ENCODE measurements at regions not wholly inside any gene's neighbourhood (a gene's known extent, or its start where the extent isn't known, plus 50 kb on each side); places are given as distances from the start of the nearest gene placed in this dataset.

DNA sequence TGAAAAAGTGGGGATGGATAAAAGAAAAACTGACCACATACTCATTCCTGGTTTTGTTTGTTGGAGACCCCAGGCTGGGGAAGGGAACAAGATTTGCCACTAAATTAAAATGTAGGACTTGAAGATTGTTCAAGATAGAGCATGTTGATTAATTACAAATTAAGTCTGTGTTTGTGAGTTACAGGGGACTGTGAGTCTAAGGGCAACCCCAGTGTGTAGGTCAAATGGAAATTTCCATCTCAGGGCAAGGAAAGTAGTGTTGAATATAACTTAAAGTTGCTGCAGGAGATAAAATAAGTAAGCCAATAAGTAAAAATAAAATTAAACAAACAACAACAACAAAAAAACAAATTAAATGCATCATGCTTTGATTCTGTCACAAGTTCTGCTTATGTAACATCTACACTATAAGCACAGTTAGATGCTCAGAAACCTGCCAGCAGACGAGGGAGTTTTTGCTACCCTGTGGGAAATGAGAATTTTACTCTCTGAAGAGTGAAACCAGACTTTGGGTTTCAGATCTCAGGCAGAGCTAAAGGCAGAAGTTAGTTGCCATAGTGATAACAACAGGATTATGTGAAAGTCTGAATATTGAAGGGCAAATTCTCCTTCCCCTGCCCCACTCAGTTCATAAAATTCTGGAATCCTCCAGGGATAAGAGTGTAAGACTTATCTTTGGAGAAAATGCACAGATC is 352.3 kb downstream of the GRXCR1 start:
- DNase-seq, result no peak

DNA sequence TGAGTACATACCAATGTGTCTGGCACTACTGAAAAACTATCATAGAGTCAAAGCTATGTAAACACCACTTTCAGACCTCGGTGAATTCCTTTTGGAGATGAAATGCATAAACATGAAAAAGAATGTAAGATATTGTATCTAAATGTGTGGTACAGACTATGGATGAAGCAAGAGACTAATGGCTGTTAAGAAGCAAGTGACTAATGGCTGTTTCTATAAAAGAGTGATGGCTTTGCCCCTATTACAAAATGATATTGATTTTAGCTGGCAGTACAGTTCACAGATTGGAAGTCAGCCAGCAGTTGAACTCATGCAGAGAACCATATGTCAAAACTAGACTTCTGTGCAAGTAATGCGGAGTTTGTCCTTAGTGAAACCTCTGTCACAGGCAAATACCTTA is 359.3 kb downstream of the GRXCR1 start:
- no peak for DNase-seq

DNA sequence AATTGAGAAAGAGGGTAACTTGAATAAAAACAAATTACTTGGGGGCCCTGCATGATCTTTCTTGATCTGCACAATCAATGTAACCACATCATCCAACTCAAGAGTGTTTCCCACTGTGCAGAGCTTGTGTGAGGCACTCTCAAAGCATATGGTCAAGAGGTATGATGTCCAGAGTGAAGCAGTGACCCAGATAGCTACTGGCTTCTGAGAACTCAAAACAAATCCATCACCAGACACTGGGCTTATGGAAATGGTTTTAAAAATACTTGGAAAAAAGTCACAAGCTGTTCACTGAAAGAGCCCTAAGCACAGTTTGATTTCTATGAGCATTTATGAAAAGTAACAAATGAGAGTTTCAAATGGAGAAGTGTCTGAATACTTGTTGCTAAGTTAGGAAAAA is 361.0 kb downstream of the GRXCR1 start:
- no peak for DNase-seq

DNA sequence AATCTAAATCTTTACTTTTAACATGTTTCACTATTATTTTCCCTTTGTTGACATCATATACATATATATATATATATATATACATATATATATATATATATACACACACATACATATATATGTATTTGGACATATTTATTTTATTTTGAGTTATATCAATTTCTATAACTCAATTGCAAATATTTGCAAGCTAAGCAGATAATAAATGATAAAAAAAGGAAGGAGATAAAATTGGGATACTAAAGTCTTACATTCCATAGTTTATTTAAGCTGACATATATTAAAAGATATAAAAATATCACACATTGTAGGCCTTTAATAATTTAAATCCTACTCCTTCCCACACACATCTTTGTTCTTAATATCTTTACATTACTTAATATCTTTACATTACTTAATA is 372.2 kb downstream of the GRXCR1 start:
- no peak for DNase-seq

DNA sequence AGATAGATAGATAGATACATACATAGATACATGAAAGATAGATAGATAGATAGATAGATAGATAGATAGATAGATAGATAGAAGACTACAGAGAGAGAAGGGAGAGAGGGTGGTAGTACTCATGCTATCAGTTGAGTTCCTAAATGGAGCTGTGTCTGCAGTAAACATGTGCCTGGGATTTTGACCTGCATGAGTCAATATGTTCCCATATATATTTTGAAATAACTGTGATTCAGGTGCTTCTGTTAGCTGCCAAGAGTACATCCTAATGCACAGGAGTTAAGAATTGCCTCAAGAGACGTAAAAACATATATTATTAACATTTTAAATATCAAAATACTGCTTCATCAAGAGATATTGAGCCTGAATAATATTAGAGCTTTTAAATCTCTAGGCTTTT is 379.4 kb downstream of the GRXCR1 start:
- no peak for DNase-seq

DNA sequence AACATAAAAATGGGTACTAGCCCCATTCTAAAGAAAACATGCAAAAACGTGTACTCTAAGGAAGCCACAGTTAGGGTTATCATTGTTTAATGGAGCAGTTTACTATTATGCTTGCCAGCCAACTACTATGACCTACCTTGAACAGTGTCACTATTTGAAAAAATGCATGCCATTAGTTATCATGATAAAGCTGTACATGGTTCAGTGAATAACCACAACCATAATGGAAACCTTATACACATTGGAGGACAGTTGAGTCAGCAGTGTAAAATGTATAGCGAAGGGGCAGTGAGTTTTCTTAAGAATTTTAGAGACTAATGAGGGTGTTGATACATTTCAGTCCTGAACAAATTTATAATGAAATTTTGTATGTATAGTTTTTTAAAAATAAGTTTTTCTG is 381.9 kb downstream of the GRXCR1 start:
- no peak for DNase-seq

DNA sequence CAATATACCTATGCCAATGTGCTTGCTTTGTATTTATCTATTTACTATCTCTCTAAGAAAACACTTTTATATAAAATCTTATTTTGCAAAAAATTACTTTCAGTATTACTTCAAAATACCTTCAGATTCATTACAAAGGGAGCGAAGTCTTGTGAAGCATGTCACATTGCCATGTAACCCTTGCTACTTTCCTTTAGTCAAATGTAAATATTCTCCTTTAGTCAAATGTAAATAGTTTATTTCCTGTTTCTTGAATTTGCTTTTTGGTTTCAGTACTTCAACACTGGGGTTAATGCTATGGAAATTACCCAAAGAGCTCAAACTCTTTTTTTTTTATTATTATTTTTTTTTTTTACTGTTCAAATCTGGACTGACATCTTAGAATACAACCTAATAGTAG is 383.3 kb downstream of the GRXCR1 start:
- no peak for DNase-seq

DNA sequence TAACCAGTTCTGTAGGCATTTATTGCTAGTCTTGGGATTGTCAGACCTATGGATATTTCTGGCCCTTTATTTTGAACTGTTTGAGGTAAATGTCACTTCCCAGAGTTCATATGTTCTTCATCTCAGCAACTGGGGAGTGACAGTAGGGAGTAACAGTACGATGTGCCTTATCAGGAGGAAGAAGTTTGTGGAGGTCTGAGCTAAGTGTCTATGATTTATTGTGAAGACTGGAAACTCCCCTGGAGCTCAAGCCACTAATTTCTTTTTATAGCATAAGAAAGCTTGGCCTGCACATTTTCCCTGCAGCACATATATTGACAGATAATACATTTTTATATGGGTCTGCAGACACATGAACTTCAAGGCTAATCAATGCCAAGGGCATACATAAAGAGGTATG is 383.8 kb downstream of the GRXCR1 start:
- no peak for DNase-seq

DNA sequence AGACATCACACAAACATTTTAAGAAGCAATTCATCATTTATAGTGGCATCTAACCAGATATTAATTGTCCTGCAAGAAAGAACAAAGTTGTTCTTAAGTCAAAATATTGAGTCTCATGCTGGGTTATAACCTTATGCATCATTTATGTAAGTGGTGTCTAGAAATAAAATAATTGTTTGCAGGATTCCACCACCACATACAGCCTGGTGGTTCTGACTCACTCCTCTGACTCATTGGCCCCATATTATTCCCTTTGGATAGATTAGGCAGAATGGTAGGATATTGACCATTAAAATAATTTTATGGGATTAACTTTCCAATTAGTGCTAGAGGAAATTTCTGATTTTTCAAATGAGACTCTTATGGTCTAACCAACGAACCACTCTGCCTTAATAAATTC is 384.5 kb downstream of the GRXCR1 start:
- no peak for DNase-seq

DNA sequence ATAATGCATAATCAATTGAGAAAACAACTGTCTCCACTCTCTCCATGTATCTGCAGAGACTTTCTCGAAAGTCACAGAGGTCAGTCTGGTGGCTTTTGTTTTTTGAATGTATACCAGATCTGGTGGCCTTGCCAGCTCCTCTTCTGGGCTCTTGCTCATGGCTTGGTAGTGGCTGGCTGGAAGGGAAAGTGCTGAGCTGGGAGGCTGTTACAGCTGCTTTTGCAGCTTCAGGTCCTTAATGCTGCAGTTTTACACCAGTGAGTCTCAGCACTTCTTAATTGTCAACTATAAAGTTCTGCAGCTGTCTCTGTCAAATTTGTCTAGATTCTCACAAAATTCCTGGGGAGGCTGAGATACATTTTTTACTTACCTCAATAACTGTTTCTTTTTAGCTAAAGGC is 390.0 kb downstream of the GRXCR1 start:
- no peak for DNase-seq

DNA sequence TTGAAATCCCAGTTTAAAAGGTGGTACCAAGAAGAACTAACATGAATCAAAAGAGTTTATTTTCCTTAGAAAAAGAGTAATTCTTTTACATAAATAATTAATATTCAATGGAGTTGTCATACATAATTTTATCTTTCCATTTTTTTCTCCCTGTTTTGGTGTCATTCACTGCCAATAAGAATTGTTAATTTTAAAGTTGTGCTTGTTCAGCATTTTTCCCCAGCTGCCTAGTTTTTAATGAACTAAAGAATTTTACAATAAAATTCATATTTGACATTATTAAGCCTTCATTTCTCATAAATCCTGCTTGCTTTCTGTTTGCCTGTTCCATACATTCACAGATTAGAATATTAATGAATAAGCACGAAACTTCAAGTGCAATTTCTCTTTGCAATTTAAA is 393.6 kb downstream of the GRXCR1 start:
- DNase-seq, result no peak

DNA sequence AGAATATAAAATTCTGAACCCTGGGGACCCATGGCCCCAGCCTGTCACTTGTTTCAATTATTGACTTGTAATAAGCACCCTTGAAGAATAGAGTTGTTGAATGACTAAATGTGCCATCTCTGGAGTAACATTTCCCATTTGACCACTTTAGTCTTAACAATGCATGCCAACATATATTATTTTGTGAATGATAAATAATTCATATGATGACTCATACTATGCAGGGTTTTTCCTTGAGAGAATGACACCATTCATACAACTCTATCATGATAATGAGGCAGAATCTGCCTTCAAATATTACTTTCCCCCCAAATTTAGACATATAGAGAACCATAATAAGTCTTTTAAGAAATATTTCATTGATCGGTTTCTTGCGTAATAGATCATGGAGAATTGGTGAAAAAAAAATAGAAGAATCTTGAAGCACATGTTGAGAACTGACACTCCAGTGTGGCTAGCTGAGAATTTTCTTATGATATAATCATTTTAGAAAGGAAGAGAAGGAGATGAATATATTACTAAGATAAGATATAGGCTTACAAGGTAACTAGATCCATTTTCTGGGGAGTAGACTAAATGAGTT is 404.5 kb downstream of the GRXCR1 start:
- no peak for DNase-seq

DNA sequence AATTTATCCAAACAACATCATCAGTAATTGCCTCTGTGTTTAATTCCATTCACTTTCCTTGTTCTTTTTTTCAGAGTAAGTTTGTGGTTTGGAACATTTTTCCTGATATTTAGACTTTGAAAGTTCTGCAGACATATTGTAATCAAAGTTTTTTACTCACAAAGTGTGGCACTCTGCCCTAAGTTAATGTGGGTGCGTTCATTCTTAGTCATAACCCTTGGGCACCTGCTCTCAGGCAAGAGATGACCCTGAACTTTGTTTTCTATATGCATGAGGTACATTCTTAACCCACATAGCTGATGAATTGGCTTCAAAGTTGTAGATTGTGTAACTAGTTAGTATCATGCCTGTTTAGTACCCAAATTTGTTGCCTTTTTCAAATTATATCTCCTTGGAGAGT is 424.3 kb downstream of the GRXCR1 start:
- no peak for DNase-seq

DNA sequence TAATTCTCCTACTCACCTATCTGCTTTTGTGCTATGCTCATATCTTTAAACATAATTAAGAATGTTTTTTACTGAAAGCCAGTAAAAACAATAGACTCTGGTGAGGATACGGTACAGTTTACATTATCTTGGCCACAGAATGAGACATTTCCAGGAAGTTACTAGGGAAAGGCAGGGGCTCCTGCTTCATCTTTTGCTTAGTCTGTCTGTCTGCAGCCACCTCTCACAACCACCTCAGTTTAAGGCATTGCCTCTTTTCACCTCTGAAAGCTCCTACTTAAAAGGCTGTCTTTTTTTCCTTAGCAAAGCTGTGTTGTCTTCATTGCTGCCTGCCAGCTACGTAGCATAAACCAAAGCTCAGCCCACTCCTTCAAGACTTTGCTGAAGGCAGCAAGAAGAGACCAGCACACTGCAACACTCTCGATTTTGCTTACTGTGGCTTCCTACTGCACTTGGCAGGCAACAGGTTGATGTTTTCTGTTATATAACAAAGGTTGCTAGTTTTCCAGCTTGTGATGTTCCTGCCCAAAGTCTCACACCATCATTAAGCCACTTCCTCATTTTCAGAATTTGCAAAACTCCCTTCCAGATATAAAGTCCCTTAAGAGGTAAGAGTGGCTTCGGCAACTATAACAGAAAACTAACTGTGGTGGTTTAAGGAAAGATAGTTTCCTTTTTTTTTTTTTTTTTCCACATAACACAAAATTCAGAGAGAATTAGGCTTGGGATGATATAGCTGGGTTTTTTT is 432.9 kb downstream of the GRXCR1 start:
- no peak for DNase-seq

DNA sequence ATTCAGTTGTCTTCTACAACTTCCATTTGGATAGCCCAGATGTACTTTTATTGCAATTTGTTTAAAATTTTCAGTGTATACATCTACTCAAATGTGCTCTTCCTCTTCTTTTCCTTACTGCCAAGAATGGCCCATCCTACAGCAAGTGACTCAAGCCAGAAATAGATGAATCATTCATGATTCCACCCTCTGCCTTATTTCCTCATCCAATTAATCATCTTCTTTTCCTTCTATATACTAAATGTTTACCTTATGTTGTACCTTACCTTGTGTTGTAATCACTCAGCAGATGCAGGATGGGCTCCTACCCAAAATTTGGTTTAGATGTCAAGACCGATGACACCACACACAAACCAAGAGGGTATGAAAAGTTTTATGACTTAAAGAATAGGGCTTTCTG is 437.8 kb downstream of the GRXCR1 start:
- DNase-seq, result no peak

DNA sequence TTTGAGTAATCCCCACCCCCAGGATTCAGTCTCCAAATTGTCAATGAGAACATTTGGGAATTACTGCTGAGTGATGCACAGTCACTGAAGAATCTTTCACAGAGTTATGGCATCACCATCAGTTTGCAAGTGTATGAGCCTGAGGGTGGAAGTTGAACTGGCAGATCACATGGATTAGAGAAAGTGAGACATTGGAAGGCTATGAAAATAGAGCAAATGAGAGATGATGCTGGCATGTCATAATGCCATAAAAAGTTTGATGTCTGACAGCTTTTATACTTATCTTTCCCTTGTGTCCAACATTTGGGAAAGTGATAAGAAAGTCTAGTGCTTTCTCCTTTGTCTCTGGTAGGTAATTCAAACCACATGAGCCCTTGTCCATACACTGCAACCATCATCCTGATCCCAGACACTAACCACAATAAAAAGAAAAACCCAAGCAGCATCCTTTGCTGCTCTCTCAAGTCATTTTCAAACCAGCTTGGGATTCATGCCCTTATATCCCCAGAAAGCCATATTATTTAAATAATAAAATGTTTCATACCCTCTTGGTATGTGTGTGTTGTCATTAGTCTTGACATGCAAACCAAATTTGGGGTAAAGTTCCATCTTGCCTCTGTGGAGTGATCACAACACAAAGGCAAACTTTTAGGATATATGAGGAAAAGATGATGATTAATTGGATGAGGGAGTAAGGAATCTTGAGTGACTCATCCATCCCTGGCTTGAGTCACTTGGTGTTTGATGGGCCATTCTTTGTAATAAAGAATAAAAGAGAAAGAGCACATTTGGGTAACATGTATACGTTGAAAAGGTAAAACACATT is 438.9 kb downstream of the GRXCR1 start:
- no peak for DNase-seq

DNA sequence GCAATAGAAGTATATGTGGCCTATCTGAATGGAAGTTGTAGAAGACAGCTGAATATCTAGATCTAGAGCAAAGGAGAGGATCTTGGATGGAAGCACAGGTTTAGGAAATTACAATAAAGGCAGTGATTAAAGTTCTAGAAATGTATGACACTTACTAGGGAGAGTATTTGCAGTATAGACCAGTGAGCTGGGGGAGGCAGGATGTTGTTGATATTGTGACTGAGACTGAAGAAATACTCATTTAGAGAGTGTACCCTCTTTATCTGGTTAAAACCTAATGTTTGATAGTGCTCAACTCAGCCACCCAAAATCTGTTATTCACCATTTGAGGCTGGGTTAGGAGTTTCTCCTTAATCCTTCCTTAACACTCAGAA is 439.5 kb downstream of the GRXCR1 start:
- no peak for DNase-seq

DNA sequence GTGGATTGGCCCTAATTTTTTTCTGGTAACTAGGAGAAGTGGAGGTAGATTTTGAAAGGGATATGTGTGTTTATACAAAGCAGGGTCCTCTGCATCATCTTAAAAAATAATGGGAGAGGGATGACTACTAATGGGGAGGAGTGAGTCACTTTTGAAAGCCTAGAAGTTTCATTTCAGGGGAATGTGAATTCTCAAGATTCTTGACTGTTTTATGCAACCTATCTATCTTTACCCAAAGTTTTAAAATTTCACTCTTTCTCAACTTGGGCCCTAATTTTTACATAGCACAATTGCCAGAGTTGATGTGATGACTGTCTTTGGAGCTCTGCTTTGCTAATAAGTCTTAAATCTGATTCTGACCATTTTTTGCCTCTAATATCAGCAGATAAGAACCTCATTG is 445.2 kb downstream of the GRXCR1 start:
- no peak for DNase-seq

DNA sequence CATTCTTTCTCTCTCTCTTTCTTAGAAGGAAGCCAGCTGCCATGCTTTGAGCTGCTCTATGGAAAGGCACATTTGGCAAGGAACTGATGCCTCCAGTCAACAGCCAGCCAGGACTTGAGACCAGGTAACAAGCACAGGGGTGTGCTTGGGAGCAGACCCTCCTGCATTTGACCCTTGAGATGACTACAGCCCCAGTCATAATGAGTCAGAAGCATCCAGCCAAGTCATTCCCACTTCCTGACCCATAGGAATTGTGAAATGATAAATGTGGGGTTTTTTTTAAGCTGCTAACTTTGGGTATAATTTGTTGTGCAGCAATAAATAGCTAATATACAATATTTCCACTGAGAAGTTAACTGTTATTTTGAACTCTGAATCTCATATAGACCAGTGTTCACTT is 446.9 kb downstream of the GRXCR1 start:
- no peak for DNase-seq

DNA sequence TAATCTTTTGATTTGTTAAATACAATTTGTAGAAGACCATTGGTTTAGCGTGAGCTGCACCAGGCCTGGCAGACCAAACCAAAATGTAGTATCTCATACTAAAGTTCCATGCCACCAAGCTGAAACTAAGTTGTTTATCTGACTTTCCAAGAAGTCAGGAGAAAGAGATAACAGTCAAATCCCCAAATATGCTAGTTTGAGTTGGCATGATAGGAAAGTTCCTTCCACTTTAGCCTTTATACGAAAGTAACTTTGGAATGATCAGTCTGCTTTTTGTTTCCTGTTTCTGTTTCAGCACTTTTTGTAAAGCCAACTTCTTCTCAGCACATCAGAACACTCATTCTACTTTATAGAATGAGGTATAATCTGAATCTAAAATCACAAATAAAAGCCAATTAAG is 449.2 kb downstream of the GRXCR1 start:
- DNase-seq, result no peak

DNA sequence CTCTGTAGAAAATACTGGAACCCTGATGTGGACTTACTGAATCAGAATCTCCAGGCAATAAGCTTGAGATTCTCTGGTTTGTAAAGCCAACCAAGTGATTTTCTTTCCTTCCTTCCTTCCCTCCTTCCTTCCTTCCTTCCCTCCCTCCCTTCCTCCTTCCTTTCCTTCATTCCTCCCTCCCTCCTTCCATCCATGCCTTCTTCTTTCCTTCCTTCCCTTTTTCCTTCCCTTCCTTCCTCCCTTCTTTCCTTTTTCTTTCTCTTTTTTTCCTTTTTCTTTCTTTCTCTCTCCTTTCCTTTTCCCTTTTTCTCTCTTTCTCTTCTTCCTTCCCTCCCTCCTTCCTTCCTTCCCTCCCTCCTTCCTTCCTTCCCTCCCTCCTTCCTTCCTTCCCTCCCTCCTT is 450.8 kb downstream of the GRXCR1 start:
- DNase-seq, result no peak

DNA sequence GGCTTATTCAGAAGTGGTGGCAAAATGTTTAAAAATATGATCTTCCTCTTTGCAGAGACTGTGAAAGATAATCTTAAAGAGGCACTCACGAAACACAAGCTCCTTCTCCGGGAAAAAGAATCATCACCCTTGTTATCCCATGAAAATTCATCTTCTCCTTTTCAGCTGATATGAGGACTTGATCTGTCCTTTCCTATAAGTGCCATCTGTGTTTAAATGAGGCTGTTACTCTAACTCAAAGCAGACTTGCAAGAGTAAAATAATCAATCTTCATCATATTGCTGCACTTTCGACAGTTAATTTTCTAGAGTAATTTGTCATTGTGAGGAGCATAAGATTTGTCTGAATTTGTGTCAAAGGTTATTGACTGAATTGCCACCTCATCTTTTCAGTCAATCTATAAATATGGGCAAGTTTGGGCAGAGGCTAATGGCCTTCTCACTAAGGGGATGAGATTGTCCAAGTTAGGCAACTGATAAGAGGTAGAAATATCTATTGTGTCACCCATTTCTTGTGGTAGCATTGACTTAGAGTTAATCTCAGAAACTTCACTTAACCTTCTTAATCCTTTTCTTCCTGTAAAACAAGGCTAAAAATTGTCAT is 452.9 kb downstream of the GRXCR1 start:
- DNase-seq, result no peak

DNA sequence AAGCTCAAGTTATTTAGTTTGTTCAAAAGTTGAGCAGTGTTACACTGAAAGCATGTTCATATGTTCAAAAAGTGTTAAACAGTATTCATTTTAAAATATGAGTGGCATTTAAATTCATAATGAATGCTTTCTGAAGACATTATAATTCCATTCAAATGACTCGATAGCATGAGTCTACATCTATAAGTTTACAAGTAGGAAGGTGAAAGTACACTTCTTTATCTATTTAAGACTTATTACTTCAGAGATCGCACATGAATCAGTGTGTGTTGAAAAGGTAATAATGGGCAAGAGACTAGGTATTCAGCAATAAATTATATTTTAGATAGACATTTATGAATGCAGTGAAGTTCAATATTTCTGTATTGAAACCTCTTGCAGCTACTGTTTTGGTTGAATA is 456.1 kb downstream of the GRXCR1 start:
- no peak for DNase-seq

Data from NCI-H2107 (cell line).